Lower leg skin (tissue), 4 donors: ENCODE measurements at regions not wholly inside any gene's neighbourhood (a gene's known extent, or its start where the extent isn't known, plus 50 kb on each side); places are given as distances from the start of the nearest gene placed in this dataset.

Source experiments
- DNase-seq, 2 donors: peaks; one replicate each; pipeline ENCODE4 v3.0.0-alpha.2; 2019; ENCODE audit warnings: low spot score in 2 of 2
- H3K4me3 ChIP-seq: fragments of 200-600 bp; sonication (generic); 2 replicates; pipeline ENCODE4 v1.5.1; 2017; ENCODE audit warnings: mild to moderate bottlenecking, low read depth; ENCODE audit not compliant: poor library complexity, severe bottlenecking
- POLR2A ChIP-seq, 2 donors: fragments of 450-650 bp; IDR thresholded peaks; one replicate each; pipeline ENCODE4 v1.6.1; 2016 to 2017; ENCODE audit warnings: antibody characterized with exemption in 2 of 2, mild to moderate bottlenecking in 1 of 2, moderate library complexity in 1 of 2
- WGBS, 2 donors: methylation state at CpG; one replicate each; pipeline ENCODE4 v1.1.5; 2018; 5-methylcytosine and 5-hydroxymethylcytosine counted together
- intact Hi-C: fragments of 100-400 bp; cut with DNase I; formaldehyde crosslinking; loops from one replicate; pipeline ENCODE4 v1.15.0; 2023; ENCODE audit warnings: low total_unique reads
- TF ChIP-seq, protein P1 (sequence below), 3 donors: fragments of 450-650 bp; IDR thresholded peaks; one replicate each; pipeline ENCODE4 v1.5.1; 2016; ENCODE audit warnings: antibody characterized with exemption in 3 of 3, mild to moderate bottlenecking in 3 of 3, moderate library complexity in 2 of 3

DNA sequence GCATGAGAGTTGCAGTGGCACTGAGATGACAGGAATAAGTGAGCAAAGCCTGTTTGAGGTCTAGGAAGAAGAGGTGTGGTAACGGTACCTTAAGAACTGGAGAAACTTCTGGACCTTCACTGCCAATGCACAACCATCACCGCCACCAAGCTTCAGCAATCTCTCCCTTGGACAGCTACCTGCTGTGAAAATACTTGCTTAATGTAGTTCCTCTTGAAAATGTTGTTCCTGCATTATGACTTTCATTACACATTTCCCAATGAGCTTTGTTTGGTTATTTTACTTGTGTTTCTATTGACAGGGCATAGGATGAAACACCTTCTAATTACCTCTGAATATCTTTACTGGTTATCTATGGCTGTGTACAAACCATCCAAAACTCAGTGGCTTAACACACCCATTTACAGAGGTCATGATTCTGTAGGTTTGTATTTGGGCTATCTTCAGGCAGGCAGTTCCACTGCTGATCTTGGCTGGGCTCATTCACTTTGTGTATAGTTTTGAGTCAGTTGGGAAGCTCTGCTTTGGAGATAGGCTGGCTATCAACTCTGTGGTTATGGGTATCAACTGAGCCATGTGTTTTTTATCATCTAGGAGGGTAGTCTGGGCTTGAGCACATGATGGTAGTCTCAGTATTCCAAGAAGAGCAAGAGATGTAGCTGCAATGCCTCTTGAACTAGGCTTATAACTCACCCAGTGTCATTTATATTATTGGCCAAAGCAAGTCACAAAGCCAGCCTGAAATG, 149.4 kb downstream of the ELAVL4 start:
- TF ChIP-seq POLR2A (IDR thresholded peaks at IDR 0.05), result no peak
- TF ChIP-seq, protein P1, sequence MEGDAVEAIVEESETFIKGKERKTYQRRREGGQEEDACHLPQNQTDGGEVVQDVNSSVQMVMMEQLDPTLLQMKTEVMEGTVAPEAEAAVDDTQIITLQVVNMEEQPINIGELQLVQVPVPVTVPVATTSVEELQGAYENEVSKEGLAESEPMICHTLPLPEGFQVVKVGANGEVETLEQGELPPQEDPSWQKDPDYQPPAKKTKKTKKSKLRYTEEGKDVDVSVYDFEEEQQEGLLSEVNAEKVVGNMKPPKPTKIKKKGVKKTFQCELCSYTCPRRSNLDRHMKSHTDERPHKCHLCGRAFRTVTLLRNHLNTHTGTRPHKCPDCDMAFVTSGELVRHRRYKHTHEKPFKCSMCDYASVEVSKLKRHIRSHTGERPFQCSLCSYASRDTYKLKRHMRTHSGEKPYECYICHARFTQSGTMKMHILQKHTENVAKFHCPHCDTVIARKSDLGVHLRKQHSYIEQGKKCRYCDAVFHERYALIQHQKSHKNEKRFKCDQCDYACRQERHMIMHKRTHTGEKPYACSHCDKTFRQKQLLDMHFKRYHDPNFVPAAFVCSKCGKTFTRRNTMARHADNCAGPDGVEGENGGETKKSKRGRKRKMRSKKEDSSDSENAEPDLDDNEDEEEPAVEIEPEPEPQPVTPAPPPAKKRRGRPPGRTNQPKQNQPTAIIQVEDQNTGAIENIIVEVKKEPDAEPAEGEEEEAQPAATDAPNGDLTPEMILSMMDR (IDR thresholded peaks at IDR 0.05), result no peak
- 73 to 85% methylated on average over 2 of the region's 2 CpGs for WGBS, 2 donors
- intact Hi-C loops, result no loop called here
- H3K4me3 ChIP-seq, result no peak overlapping the region
- no peak for DNase-seq

DNA sequence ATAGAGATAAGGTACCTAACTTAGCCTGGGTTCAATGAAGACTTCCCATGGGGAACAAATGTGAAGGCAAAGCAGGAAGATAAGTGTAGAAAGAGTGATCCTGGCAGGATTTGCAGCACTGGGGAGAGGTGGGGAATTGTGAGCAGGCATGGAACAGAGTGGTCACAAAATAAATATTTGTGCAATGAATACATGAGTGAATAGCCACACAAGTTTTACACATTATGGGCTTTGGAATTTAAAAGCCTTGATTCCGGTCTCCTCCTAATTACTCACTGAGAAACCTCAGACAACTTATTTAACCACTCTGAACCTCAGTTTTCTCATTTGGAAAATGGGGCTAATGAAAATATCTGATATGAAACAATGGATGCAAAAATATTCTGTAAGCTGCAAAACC, 148.3 kb downstream of the ELAVL4 start:
- intact Hi-C loops, result no loop called here
- TF ChIP-seq, protein P1 (IDR thresholded peaks at IDR 0.05), result no peak
- no peak for TF ChIP-seq POLR2A (IDR thresholded peaks at IDR 0.05)
- H3K4me3 ChIP-seq, result no peak overlapping the region
- WGBS, 2 donors, result 81 to 84% methylated on average over 1 of the region's 1 CpG
- DNase-seq, result no peak
